GM10266 (cell line): ENCODE measurements at regions not wholly inside any gene's neighbourhood (a gene's known extent, or its start where the extent isn't known, plus 50 kb on each side); places are given as distances from the start of the nearest gene placed in this dataset.

ENCODE experiments used
- DNase-seq: peaks from one replicate; pipeline ENCODE4 v3.0.0; 2012; ENCODE audit errors: extremely low spot score
- CTCF ChIP-seq: IDR thresholded peaks from 2 replicates; pipeline ENCODE4 v1.5.1; 2012; ENCODE audit warnings: mild to moderate bottlenecking, low read depth; ENCODE audit not compliant: control insufficient read depth, insufficient read depth; ENCODE audit errors: missing control alignments

- no peak for DNase-seq
- no peak for TF ChIP-seq CTCF
Measured at GRCh38 chr5:82664732-82665131, 386.6 kb upstream of the RPS23 start.

- DNase-seq, result no peak
- no peak for TF ChIP-seq CTCF
Measured at GRCh38 chr5:82663225-82663624, 385.1 kb upstream of the RPS23 start.

- no peak for DNase-seq
- no peak for TF ChIP-seq CTCF
Measured at GRCh38 chr5:82662340-82662739, 384.2 kb upstream of the RPS23 start.

- no peak for TF ChIP-seq CTCF
Measured at GRCh38 chr5:82661933-82662332, 383.8 kb upstream of the RPS23 start.

GRCh38 chr5:82661462-82661861 lies 383.3 kb upstream of the RPS23 start:
- no peak for TF ChIP-seq CTCF
- DNase-seq, result no peak

More at GRCh38 chr5:82661933-82662332, 383.8 kb upstream of the RPS23 start:
- no peak for DNase-seq

- TF ChIP-seq CTCF, result no peak
- DNase-seq, result no peak
Measured at GRCh38 chr5:82659115-82659514, 381.0 kb upstream of the RPS23 start.

GRCh38 chr5:82657033-82657699 lies 379.0 kb upstream of the RPS23 start:
- TF ChIP-seq CTCF, result no peak
- no peak for DNase-seq
